K562 (cell line): ENCODE measurements at regions not wholly inside any gene's neighbourhood (a gene's known extent, or its start where the extent isn't known, plus 50 kb on each side); places are given as distances from the start of the nearest gene placed in this dataset.

Experiments
- ARHGAP35 ChIP-seq: fragments of 450-650 bp; IDR thresholded peaks from 2 replicates; pipeline ENCODE4 v1.6.1; 2018; ENCODE audit not compliant: partially characterized antibody
- ATF7 ChIP-seq: fragments of 450-650 bp; IDR thresholded peaks from 2 replicates; pipeline ENCODE4 v1.7.1; 2014; ENCODE audit warnings: mild to moderate bottlenecking, moderate library complexity
- CC2D1A ChIP-seq: fragments of 450-650 bp; IDR thresholded peaks from 2 replicates; pipeline ENCODE4 v1.6.1; 2017; ENCODE audit warnings: mild to moderate bottlenecking
- CXXC5 ChIP-seq: fragments of 250-450 bp; sonication (Bioruptor Pico); IDR thresholded peaks from 2 replicates; pipeline ENCODE4 v1.8.0; 2022; ENCODE audit warnings: inconsistent platforms, mild to moderate bottlenecking, moderate library complexity
- EHMT2 ChIP-seq: fragments of 450-650 bp; IDR thresholded peaks from 2 replicates; pipeline ENCODE4 v1.6.1; 2018; ENCODE audit warnings: antibody characterized with exemption
- HES1 ChIP-seq: fragments of 450-650 bp; IDR thresholded peaks from 2 replicates; pipeline ENCODE4 v1.6.1; 2016; ENCODE audit warnings: low read depth, mild to moderate bottlenecking, moderate library complexity
- IRF2 ChIP-seq: sonication (generic); formaldehyde crosslinking; IDR thresholded peaks from 2 replicates; pipeline ENCODE4 v1.8.1; 2022; ENCODE audit warnings: mild to moderate bottlenecking, missing genetic modification reagents
- MTA3 ChIP-seq: fragments of 450-650 bp; formaldehyde crosslinking; IDR thresholded peaks from 2 replicates; pipeline ENCODE4 v1.6.1; 2017; ENCODE audit warnings: mild to moderate bottlenecking, borderline replicate concordance
- NCOA4 ChIP-seq: fragments of 450-650 bp; IDR thresholded peaks from 2 replicates; pipeline ENCODE4 v1.6.1; 2018; ENCODE audit warnings: mild to moderate bottlenecking; ENCODE audit not compliant: partially characterized antibody
- PHB2 ChIP-seq: fragments of 450-650 bp; IDR thresholded peaks from 2 replicates; pipeline ENCODE4 v1.6.1; 2017; ENCODE audit warnings: low read depth
- PHTF2 ChIP-seq: fragments of 250-450 bp; sonication (Bioruptor Pico); IDR thresholded peaks from 2 replicates; pipeline ENCODE4 v1.5.0; 2021; ENCODE audit warnings: mild to moderate bottlenecking
- POLR2AphosphoS2 ChIP-seq: IDR thresholded peaks from 2 replicates; pipeline ENCODE4 v1.6.1; 2012; ENCODE audit warnings: low read length, improper control_type of control experiment
- PTRF ChIP-seq: fragments of 450-650 bp; IDR thresholded peaks from 2 replicates; pipeline ENCODE4 v1.6.1; 2016; ENCODE audit warnings: mild to moderate bottlenecking, missing genetic modification characterization, missing compliant biosample characterization
- STAT5A ChIP-seq: IDR thresholded peaks from 2 replicates; pipeline ENCODE4 v1.6.1; 2012; ENCODE audit warnings: low read length, inconsistent platforms, borderline replicate concordance
- ZNF316 ChIP-seq: fragments of 450-650 bp; IDR thresholded peaks from 2 replicates; pipeline ENCODE4 v1.6.1; 2016
- TF ChIP-seq, protein P1 (sequence below): fragments of 450-650 bp; IDR thresholded peaks from one replicate; pipeline ENCODE4 v1.6.1; 2018; ENCODE audit warnings: mild to moderate bottlenecking, moderate library complexity; ENCODE audit not compliant: partially characterized antibody
- TF ChIP-seq, protein P2 (sequence below): fragments of 250-450 bp; sonication (Bioruptor Pico); IDR thresholded peaks from 2 replicates; pipeline ENCODE4 v1.5.1; 2021; ENCODE audit warnings: mild to moderate bottlenecking
- TF ChIP-seq, protein P3 (sequence below): fragments of 250-450 bp; sonication (Bioruptor Pico); IDR thresholded peaks from 2 replicates; pipeline ENCODE4 v1.8.0; 2021; ENCODE audit warnings: moderate library complexity, mild to moderate bottlenecking, inconsistent platforms
- TF ChIP-seq, protein P4 (sequence below): fragments of 450-650 bp; IDR thresholded peaks from 2 replicates; pipeline ENCODE4 v1.6.1; 2016; ENCODE audit warnings: mild to moderate bottlenecking
- TF ChIP-seq, protein P5 (sequence below), 3 experiments: fragments of 200-800 bp in 1 of 3; fragments of 250-450 bp in 1 of 3; fragments of 450-650 bp in 1 of 3; sonication (Bioruptor Pico) in 1 of 3; sonication (Bioruptor generic) in 1 of 3; formaldehyde crosslinking in 1 of 3; IDR thresholded peaks; 2 replicates each; pipeline versions ENCODE4 v1.6.1 to v1.8.0; 2016 to 2022; ENCODE audit warnings: mild to moderate bottlenecking in 2 of 3, missing genetic modification characterization in 2 of 3, missing compliant biosample characterization in 1 of 3, moderate library complexity in 1 of 3

DNA sequence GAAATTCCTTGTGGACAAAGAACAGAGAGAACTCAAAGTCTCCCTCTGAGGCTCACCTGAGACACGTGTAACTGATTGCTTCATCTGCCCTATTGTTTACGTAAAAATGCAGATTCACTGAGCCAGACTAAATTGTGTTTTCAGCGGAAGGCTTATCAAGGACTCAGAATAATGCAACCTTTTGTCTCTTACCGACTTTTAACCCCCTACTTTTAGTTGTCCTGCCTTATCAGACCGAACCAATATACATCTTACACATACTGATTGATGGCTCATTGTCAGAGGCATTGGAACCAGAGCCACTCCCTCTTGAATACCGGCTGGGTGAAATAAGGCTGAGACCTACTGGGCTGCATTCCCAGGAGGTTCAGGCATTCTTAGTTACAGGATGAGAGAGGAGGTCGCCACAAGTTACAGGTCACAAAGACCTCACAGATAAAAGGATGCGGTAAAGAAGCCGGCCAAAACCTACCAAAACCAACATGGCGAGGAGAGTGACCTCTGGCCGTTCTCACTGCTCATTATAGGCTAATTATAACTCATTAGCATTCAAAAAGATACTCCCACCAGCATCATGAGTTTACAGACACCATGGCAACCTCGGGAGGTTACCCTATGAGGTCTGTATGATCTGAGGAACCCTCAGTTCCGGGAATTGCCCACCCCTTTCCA lies 95.5 kb upstream of the ZNF184 start (continued):
- TF ChIP-seq NCOA4, result no peak
- TF ChIP-seq PHTF2 (CRISPR knock-in tag), result no peak
- TF ChIP-seq, protein P1, sequence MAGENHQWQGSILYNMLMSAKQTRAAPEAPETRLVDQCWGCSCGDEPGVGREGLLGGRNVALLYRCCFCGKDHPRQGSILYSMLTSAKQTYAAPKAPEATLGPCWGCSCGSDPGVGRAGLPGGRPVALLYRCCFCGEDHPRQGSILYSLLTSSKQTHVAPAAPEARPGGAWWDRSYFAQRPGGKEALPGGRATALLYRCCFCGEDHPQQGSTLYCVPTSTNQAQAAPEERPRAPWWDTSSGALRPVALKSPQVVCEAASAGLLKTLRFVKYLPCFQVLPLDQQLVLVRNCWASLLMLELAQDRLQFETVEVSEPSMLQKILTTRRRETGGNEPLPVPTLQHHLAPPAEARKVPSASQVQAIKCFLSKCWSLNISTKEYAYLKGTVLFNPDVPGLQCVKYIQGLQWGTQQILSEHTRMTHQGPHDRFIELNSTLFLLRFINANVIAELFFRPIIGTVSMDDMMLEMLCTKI, result no peak
- TF ChIP-seq CC2D1A, result no peak
- TF ChIP-seq CXXC5 (CRISPR knock-in tag), result 0 out of 2 replicates have a peak, but pooled peaks have one; percentile 27
- TF ChIP-seq, protein P2, sequence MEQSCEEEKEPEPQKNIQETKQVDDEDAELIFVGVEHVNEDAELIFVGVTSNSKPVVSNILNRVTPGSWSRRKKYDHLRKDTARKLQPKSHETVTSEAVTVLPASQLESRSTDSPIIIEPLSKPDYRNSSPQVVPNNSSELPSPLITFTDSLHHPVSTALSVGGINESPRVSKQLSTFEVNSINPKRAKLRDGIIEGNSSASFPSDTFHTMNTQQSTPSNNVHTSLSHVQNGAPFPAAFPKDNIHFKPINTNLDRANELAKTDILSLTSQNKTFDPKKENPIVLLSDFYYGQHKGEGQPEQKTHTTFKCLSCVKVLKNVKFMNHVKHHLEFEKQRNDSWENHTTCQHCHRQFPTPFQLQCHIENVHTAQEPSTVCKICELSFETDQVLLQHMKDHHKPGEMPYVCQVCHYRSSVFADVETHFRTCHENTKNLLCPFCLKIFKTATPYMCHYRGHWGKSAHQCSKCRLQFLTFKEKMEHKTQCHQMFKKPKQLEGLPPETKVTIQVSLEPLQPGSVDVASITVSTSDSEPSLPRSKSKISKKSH (CRISPR knock-in tag), result no peak
- TF ChIP-seq, protein P3, sequence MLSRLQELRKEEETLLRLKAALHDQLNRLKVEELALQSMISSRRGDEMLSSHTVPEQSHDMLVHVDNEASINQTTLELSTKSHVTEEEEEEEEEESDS (CRISPR knock-in tag), result no peak
- no peak for TF ChIP-seq PTRF (tag)
- no peak for TF ChIP-seq PHB2
- TF ChIP-seq, protein P4, sequence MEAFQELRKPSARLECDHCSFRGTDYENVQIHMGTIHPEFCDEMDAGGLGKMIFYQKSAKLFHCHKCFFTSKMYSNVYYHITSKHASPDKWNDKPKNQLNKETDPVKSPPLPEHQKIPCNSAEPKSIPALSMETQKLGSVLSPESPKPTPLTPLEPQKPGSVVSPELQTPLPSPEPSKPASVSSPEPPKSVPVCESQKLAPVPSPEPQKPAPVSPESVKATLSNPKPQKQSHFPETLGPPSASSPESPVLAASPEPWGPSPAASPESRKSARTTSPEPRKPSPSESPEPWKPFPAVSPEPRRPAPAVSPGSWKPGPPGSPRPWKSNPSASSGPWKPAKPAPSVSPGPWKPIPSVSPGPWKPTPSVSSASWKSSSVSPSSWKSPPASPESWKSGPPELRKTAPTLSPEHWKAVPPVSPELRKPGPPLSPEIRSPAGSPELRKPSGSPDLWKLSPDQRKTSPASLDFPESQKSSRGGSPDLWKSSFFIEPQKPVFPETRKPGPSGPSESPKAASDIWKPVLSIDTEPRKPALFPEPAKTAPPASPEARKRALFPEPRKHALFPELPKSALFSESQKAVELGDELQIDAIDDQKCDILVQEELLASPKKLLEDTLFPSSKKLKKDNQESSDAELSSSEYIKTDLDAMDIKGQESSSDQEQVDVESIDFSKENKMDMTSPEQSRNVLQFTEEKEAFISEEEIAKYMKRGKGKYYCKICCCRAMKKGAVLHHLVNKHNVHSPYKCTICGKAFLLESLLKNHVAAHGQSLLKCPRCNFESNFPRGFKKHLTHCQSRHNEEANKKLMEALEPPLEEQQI, result peak; percentile 43; the same call in 1 of the 2 replicates
- TF ChIP-seq ATF7, result 0 out of 2 replicates have a peak, but pooled peaks have one; percentile 37
- TF ChIP-seq, protein P5, sequence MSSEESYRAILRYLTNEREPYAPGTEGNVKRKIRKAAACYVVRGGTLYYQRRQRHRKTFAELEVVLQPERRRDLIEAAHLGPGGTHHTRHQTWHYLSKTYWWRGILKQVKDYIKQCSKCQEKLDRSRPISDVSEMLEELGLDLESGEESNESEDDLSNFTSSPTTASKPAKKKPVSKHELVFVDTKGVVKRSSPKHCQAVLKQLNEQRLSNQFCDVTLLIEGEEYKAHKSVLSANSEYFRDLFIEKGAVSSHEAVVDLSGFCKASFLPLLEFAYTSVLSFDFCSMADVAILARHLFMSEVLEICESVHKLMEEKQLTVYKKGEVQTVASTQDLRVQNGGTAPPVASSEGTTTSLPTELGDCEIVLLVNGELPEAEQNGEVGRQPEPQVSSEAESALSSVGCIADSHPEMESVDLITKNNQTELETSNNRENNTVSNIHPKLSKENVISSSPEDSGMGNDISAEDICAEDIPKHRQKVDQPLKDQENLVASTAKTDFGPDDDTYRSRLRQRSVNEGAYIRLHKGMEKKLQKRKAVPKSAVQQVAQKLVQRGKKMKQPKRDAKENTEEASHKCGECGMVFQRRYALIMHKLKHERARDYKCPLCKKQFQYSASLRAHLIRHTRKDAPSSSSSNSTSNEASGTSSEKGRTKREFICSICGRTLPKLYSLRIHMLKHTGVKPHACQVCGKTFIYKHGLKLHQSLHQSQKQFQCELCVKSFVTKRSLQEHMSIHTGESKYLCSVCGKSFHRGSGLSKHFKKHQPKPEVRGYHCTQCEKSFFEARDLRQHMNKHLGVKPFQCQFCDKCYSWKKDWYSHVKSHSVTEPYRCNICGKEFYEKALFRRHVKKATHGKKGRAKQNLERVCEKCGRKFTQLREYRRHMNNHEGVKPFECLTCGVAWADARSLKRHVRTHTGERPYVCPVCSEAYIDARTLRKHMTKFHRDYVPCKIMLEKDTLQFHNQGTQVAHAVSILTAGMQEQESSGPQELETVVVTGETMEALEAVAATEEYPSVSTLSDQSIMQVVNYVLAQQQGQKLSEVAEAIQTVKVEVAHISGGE (CRISPR knock-in tag; IDR thresholded peaks at IDR 0.05), result no peak
- TF ChIP-seq EHMT2, result 0 out of 2 replicates have a peak, but pooled peaks have one; percentile 26
- TF ChIP-seq ARHGAP35, result no peak
- TF ChIP-seq POLR2AphosphoS2, result no peak
- TF ChIP-seq HES1, result no peak
- TF ChIP-seq STAT5A, result no peak
- no peak for TF ChIP-seq MTA3
- TF ChIP-seq IRF2, result no peak
- no peak for TF ChIP-seq ZNF316
